ENCODE measurements at regions not wholly inside any gene's neighbourhood (a gene's known extent, or its start where the extent isn't known, plus 50 kb on each side); places are given as distances from the start of the nearest gene placed in this dataset.
"Not testable (repeated sequence)": the region's sequence is repeated elsewhere in the genome, so short reads cannot be mapped to it uniquely, and the experiment has no call there.

- H3K9me3 ChIP-seq (ENCODE audit: control insufficient read depth, insufficient read depth, low read depth, low read length): no peaks in the 10 kb centered on the region
- ChIA-PET CTCF (interaction anchor here (0.6 to 0.8 kb wide), 2 partner anchors 493 to 938 kb away, joined by 3 to 4 read pairs; no protein-coding TSS in a partner anchor), POLR2A (no interaction called here)
- no peak for TF ChIP-seq ZSCAN18 (tag by site-specific recombination; IDR thresholded peaks at IDR 0.05)
- TF ChIP-seq ZNF621 (tag by site-specific recombination; IDR thresholded peaks at IDR 0.05): no peak
- TF ChIP-seq SETDB1 (IDR thresholded peaks at IDR 0.05; ENCODE audit: insufficient read length, low read length): no peak
- TF ChIP-seq ZNF341 (tag by site-specific recombination; IDR thresholded peaks at IDR 0.05; ENCODE audit: low read depth): no peak
- H3K27ac ChIP-seq (ENCODE audit: extremely low read depth, low read depth, low read length): no peak overlapping the region
- H3K4me3 ChIP-seq (ENCODE audit: low read depth, low read length): no peak overlapping the region
- H3K4me1 ChIP-seq (ENCODE audit: control insufficient read depth, insufficient read depth, low read length): no peaks in the 10 kb centered on the region
- no peaks in the 10 kb centered on the region for H3K36me3 ChIP-seq (ENCODE audit: control insufficient read depth in 2 of 2, insufficient read depth in 1 of 2, low read length in 2 of 2)
These were observed 1193.4 kb downstream of the DSC3 start for GRCh38 chr18:29849144-29849543.

GRCh38 chr18:29841631-29842030 is 1200.9 kb downstream of the DSC3 start:
- TF ChIP-seq SCRT2 (tag by site-specific recombination; IDR thresholded peaks at IDR 0.05): no peak
- H3K4me1 ChIP-seq (ENCODE audit: control insufficient read depth, insufficient read depth, low read length): no peaks in the 10 kb centered on the region
- no peaks in the 10 kb centered on the region for H3K36me3 ChIP-seq (ENCODE audit: control insufficient read depth in 2 of 2, insufficient read depth in 1 of 2, low read length in 2 of 2)
- no peak overlapping the region for H3K4me3 ChIP-seq (ENCODE audit: low read depth, low read length)
- CTCF ChIA-PET: no interaction called here
- H3K27ac ChIP-seq (ENCODE audit: extremely low read depth, low read depth, low read length): no peak overlapping the region
- POLR2A ChIA-PET: no interaction called here
- no peaks in the 10 kb centered on the region for H3K9me3 ChIP-seq (ENCODE audit: control insufficient read depth, insufficient read depth, low read depth, low read length)

- H3K4me3 ChIP-seq (ENCODE audit: low read depth, low read length): no peak overlapping the region
- no peaks in the 10 kb centered on the region for H3K9me3 ChIP-seq (ENCODE audit: control insufficient read depth, insufficient read depth, low read depth, low read length)
- H3K27ac ChIP-seq (ENCODE audit: extremely low read depth, low read depth, low read length): no peak overlapping the region
- ChIA-PET POLR2A (no interaction called here), CTCF (no interaction called here)
- no peaks in the 10 kb centered on the region for H3K36me3 ChIP-seq (ENCODE audit: control insufficient read depth in 2 of 2, insufficient read depth in 1 of 2, low read length in 2 of 2)
- no peaks in the 10 kb centered on the region for H3K4me1 ChIP-seq (ENCODE audit: control insufficient read depth, insufficient read depth, low read length)
- TF ChIP-seq ZNF214 (tag by site-specific recombination; IDR thresholded peaks at IDR 0.05; ENCODE audit: borderline replicate concordance): no peak
These were observed 1202.5 kb downstream of the DSC3 start for GRCh38 chr18:29840089-29840488.

GRCh38 chr18:29838961-29839360 is 1203.6 kb downstream of the DSC3 start:
- POLR2A ChIA-PET; H3K27ac ChIP-seq (ENCODE audit: extremely low read depth, low read depth, low read length); CTCF ChIA-PET; H3K36me3 ChIP-seq (ENCODE audit: control insufficient read depth in 2 of 2, insufficient read depth in 1 of 2, low read length in 2 of 2); H3K4me3 ChIP-seq (ENCODE audit: low read depth, low read length); H3K9me3 ChIP-seq (ENCODE audit: control insufficient read depth, insufficient read depth, low read depth, low read length); H3K4me1 ChIP-seq (ENCODE audit: control insufficient read depth, insufficient read depth, low read length): not testable (repeated sequence)

- Histone ChIP-seq H3K4me3 (ENCODE audit: low read depth, low read length) (no peak overlapping the region), H3K9me3 (ENCODE audit: control insufficient read depth, insufficient read depth, low read depth, low read length) (no peaks in the 10 kb centered on the region), H3K36me3 (ENCODE audit: control insufficient read depth in 2 of 2, insufficient read depth in 1 of 2, low read length in 2 of 2) (no peaks in the 10 kb centered on the region), H3K27ac (ENCODE audit: extremely low read depth, low read depth, low read length) (no peak overlapping the region), H3K4me1 (ENCODE audit: control insufficient read depth, insufficient read depth, low read length) (no peaks in the 10 kb centered on the region)
- no peak for TF ChIP-seq ZBTB10 (tag by site-specific recombination; IDR thresholded peaks at IDR 0.05)
- TF ChIP-seq ZNF140 (tag by site-specific recombination; IDR thresholded peaks at IDR 0.05): no peak
- no peak for TF ChIP-seq ZNF514 (tag by site-specific recombination; IDR thresholded peaks at IDR 0.05)
- no peak for TF ChIP-seq ELK4 (IDR thresholded peaks at IDR 0.05; ENCODE audit: borderline replicate concordance, low read depth, low read length)
- no peak for TF ChIP-seq HOXD13 (CRISPR knock-in tag; IDR thresholded peaks at IDR 0.05; ENCODE audit: borderline replicate concordance)
- TF ChIP-seq YY2 (tag by site-specific recombination; IDR thresholded peaks at IDR 0.05): no peak
- no peak for TF ChIP-seq ZNF148 (tag by site-specific recombination; IDR thresholded peaks at IDR 0.05; ENCODE audit: borderline replicate concordance)
- no peak for TF ChIP-seq ZNF571 (tag by site-specific recombination; IDR thresholded peaks at IDR 0.05)
- no peak for TF ChIP-seq ZNF677 (tag by site-specific recombination; IDR thresholded peaks at IDR 0.05)
- ChIA-PET CTCF (no interaction called here), POLR2A (no interaction called here)
These were observed 1204.0 kb downstream of the DSC3 start for GRCh38 chr18:29838556-29838955.
